ENCODE measurements at regions not wholly inside any gene's neighbourhood (a gene's known extent, or its start where the extent isn't known, plus 50 kb on each side); places are given as distances from the start of the nearest gene placed in this dataset.

DNA sequence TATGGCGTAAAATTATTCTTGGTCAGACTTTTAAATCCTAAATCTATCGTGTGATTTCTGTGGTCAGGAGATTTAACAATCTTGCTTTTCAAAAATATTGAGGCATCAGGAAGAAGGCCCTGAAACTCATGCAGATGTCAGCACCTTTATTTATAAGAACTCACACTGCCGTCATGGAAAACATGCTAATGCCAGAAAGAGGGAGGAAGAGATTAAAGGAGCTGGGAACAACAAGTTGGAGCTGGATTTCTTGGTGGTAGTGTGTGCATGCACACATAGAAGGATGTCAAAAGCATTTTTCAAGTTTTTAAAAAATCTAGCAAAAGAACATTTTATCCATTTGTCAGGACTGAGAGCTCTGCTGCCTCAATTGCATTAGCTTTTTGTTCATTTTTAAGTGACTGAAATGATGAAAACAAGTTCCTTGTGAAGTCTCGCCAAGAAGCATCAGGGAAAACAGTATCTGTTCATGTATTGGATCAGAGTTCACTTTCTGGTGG, 342.5 kb downstream of the SPRY2 start:
- no peak overlapping the region for H2AFZ ChIP-seq (replicated peaks; ENCODE audit: low read length, poor library complexity)
- no TSS peak for BruUV-seq (replicated peaks)
- no peak overlapping the region for H4K91ac ChIP-seq (ENCODE audit: insufficient read depth, low read depth, low read length)
- H3K27ac ChIP-seq (ENCODE audit: insufficient read depth, low read length), result no peak overlapping the region
- DNase-seq (no peak), ATAC-seq (ENCODE audit: low read depth) (no peak)
- H3K79me1 ChIP-seq (ENCODE audit: low read depth in 1 of 2, low read length in 2 of 2), result no peaks in the 10 kb centered on the region
- no peak overlapping the region for H3K4me2 ChIP-seq (ENCODE audit: low read depth, low read length)
- H2BK15ac ChIP-seq (ENCODE audit: low read depth, low read length), result no peak overlapping the region
- dilution Hi-C loops (cut with HindIII; ENCODE audit: low sequenced_read_pairs, unreplicated experiment), result no loop called here
- H3K4me1 ChIP-seq (ENCODE audit: control insufficient read depth, insufficient read depth, low read length), result peaks cover 8% of the 10 kb centered on the region
- intact Hi-C loops (cut with micrococcal nuclease), result no loop called here
- no peak overlapping the region for H4K5ac ChIP-seq (ENCODE audit: low read depth, low read length)
- no peak overlapping the region for H3K4me3 ChIP-seq (ENCODE audit: insufficient read depth, low read depth, low read length)
- no peak overlapping the region for H2BK5ac ChIP-seq (ENCODE audit: low read depth, low read length, poor library complexity, severe bottlenecking)
- H3K14ac ChIP-seq (replicated peaks; ENCODE audit: low read depth, low read length), result no peak overlapping the region
- H3K4ac ChIP-seq (ENCODE audit: low read depth, low read length), result no peak overlapping the region
- H3K27me3 ChIP-seq (ENCODE audit: control insufficient read depth, insufficient read depth, low read length), result no peaks in the 10 kb centered on the region
- no CpG with 5 or more reads among the region's 4 CpGs for WGBS, 2 experiments (ENCODE audit: extremely low coverage in 2 of 2, insufficient read length in 1 of 2)
- no peaks in the 10 kb centered on the region for H3K36me3 ChIP-seq (ENCODE audit: control insufficient read depth, insufficient read depth, low read length)
- no peak overlapping the region for H2BK20ac ChIP-seq (ENCODE audit: low read depth, low read length)
- H3K9me3 ChIP-seq (ENCODE audit: control insufficient read depth, insufficient read depth, low read length), result no peaks in the 10 kb centered on the region
- no peak overlapping the region for H3K18ac ChIP-seq (ENCODE audit: low read depth, low read length)
- H4K20me1 ChIP-seq (ENCODE audit: insufficient read depth, low read length), result no peaks in the 10 kb centered on the region
- H3K9ac ChIP-seq (ENCODE audit: low read depth, low read length), result no peak overlapping the region
- no peak overlapping the region for H2AK9ac ChIP-seq (replicated peaks; ENCODE audit: low read depth, low read length, poor library complexity)
- no peak overlapping the region for H3K23ac ChIP-seq (ENCODE audit: low read depth, low read length)
- TF ChIP-seq RAD21 (IDR thresholded peaks at IDR 0.05; ENCODE audit: low read length), result no peak
- TF ChIP-seq, protein P1, sequence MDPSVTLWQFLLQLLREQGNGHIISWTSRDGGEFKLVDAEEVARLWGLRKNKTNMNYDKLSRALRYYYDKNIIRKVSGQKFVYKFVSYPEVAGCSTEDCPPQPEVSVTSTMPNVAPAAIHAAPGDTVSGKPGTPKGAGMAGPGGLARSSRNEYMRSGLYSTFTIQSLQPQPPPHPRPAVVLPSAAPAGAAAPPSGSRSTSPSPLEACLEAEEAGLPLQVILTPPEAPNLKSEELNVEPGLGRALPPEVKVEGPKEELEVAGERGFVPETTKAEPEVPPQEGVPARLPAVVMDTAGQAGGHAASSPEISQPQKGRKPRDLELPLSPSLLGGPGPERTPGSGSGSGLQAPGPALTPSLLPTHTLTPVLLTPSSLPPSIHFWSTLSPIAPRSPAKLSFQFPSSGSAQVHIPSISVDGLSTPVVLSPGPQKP (IDR thresholded peaks at IDR 0.05; ENCODE audit: borderline replicate concordance, low read depth, low read length), result no peak
- no peak for TF ChIP-seq MAZ (IDR thresholded peaks at IDR 0.05; ENCODE audit: borderline replicate concordance, low read depth, low read length)
- TF ChIP-seq CHD1 (IDR thresholded peaks at IDR 0.05; ENCODE audit: low read depth, low read length), result no peak
- no peak for TF ChIP-seq NFE2L2 (IDR thresholded peaks at IDR 0.05; ENCODE audit: low read depth, low read length)
- no peak for TF ChIP-seq FOS (IDR thresholded peaks at IDR 0.05; ENCODE audit: low read depth, low read length)
- no peak for TF ChIP-seq SMC3 (IDR thresholded peaks at IDR 0.05; ENCODE audit: low read depth, low read length)
- TF ChIP-seq, protein P2, sequence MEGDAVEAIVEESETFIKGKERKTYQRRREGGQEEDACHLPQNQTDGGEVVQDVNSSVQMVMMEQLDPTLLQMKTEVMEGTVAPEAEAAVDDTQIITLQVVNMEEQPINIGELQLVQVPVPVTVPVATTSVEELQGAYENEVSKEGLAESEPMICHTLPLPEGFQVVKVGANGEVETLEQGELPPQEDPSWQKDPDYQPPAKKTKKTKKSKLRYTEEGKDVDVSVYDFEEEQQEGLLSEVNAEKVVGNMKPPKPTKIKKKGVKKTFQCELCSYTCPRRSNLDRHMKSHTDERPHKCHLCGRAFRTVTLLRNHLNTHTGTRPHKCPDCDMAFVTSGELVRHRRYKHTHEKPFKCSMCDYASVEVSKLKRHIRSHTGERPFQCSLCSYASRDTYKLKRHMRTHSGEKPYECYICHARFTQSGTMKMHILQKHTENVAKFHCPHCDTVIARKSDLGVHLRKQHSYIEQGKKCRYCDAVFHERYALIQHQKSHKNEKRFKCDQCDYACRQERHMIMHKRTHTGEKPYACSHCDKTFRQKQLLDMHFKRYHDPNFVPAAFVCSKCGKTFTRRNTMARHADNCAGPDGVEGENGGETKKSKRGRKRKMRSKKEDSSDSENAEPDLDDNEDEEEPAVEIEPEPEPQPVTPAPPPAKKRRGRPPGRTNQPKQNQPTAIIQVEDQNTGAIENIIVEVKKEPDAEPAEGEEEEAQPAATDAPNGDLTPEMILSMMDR (conservative IDR thresholded peaks at IDR 0.05; ENCODE audit: low read depth, low read length), result no peak
- no peak for TF ChIP-seq MXI1 (IDR thresholded peaks at IDR 0.05; ENCODE audit: borderline replicate concordance, low read depth, low read length)
- no peak overlapping the region for H4K8ac ChIP-seq (ENCODE audit: low read depth in 2 of 2, low read length in 2 of 2)
- no peaks in the 10 kb centered on the region for H3K9me1 ChIP-seq (ENCODE audit: insufficient read depth, low read length)
- H3K56ac ChIP-seq (ENCODE audit: extremely low read depth, insufficient read depth, low read length), result no peak overlapping the region
- no peak overlapping the region for H2AK5ac ChIP-seq (ENCODE audit: low read depth, low read length)
- in situ Hi-C loops (cut with MboI; ENCODE audit: low sequenced_read_pairs), result no loop called here
- no peak overlapping the region for H2BK120ac ChIP-seq (ENCODE audit: low read depth, low read length)
- CTCF ChIA-PET, result no interaction called here
- POLR2A ChIA-PET (ENCODE audit: unreplicated experiment), result no interaction called here

All from IMR-90 (cell line).